ENCODE measurements at regions not wholly inside any gene's neighbourhood (a gene's known extent, or its start where the extent isn't known, plus 50 kb on each side); places are given as distances from the start of the nearest gene placed in this dataset.

DNA sequence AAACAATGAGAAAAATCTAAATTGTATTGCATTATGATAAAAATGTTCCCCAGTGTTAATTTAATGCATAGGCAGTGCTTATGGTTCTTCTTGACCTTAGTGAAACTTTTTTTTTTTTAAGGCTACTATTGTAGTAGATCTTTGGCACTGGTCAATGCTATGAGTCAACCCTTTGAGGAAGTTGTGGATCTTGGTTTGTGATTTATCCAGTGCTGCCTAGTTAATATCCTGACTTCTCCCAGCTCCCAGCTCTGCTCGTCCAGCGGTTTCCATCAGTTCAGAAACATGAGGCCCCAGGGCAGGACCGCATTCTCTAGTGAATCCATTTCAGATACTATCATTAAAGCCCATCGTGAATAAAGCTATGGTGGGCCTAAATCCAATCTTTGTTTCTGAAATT is 364.5 kb upstream of the JARID2 start:
- TF ChIP-seq, protein P1, sequence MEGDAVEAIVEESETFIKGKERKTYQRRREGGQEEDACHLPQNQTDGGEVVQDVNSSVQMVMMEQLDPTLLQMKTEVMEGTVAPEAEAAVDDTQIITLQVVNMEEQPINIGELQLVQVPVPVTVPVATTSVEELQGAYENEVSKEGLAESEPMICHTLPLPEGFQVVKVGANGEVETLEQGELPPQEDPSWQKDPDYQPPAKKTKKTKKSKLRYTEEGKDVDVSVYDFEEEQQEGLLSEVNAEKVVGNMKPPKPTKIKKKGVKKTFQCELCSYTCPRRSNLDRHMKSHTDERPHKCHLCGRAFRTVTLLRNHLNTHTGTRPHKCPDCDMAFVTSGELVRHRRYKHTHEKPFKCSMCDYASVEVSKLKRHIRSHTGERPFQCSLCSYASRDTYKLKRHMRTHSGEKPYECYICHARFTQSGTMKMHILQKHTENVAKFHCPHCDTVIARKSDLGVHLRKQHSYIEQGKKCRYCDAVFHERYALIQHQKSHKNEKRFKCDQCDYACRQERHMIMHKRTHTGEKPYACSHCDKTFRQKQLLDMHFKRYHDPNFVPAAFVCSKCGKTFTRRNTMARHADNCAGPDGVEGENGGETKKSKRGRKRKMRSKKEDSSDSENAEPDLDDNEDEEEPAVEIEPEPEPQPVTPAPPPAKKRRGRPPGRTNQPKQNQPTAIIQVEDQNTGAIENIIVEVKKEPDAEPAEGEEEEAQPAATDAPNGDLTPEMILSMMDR (conservative IDR thresholded peaks at IDR 0.05) = no peak
- TF ChIP-seq EZH2 (IDR thresholded peaks at IDR 0.05; ENCODE audit: low read depth) = no peak
- Histone ChIP-seq H3K9me2 (ENCODE audit: insufficient read depth) (no peaks in the 10 kb centered on the region; the same call in none of the 2 replicates), H3K79me2 (ENCODE audit: low read depth) (no peaks in the 10 kb centered on the region), H3F3A (ENCODE audit: insufficient read depth, low read depth) (peaks cover 11% of the 10 kb centered on the region), H3K9me3 (ENCODE audit: insufficient read depth, low read depth) (no peaks in the 10 kb centered on the region), H3K4me3 (no peak overlapping the region), H3K4me2 (peak overlapping the region; percentile 4; the same call in 1 of the 2 replicates), H3K27ac (no peak overlapping the region), H3K27me3 (ENCODE audit: insufficient read depth, low read depth) (no peaks in the 10 kb centered on the region), H4K20me1 (ENCODE audit: insufficient read depth) (no peaks in the 10 kb centered on the region), H3K36me3 (ENCODE audit: low read depth) (no peaks in the 10 kb centered on the region), H2AFZ (no peak overlapping the region), H3K4me1 (replicated peaks; ENCODE audit: insufficient read depth) (peaks cover 48% of the 10 kb centered on the region)
- intact Hi-C loops (cut with micrococcal nuclease; ENCODE audit: unreplicated experiment) = loop anchor here (5.0 to 10.0 kb wide), 4 partner anchors 104 to 563 kb away; partner anchors contain the start of gene JARID2
- no TSS peak for BruUV-seq (replicated peaks)
- POLR2A ChIA-PET (ENCODE audit: unreplicated experiment) = no interaction called here
- DNase-seq = peak; percentile 47 to 78
- CTCF ChIA-PET = no interaction called here

DNA sequence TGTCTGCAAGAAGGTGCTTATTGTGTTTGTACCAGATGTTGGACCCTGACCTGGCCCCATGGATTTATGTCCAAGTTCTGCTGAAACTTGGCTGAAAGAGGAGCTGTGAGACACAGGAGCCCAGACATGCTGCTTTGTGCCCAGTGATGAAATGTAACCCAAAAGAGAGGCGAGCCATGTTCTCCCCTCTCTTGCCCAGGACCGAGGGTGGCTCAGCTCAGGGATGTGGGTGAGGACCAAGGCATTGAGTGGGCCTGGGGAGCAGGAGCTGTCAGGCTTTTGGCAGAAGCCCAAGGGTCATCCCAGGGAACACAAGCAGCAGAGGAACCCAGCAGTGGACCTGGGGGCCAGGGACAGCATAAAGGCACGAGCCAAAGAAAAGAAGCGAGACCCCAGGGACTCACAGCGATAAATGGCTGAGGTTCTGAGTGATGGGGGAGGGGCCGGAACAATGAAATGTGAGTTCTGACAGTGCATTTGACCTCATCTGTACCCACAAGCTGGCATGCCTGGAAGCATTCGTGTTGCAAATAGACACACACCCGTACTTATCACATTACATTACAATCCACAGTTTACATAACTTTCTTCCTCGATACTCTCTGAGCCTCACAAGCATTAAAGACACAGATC is 363.4 kb upstream of the JARID2 start:
- BruUV-seq (replicated peaks) = no TSS peak
- Histone ChIP-seq H3K9me2 (ENCODE audit: insufficient read depth) (no peaks in the 10 kb centered on the region; the same call in 1 of the 2 replicates), H3F3A (ENCODE audit: insufficient read depth, low read depth) (peaks cover 11% of the 10 kb centered on the region), H3K4me1 (replicated peaks; ENCODE audit: insufficient read depth) (peaks cover 38% of the 10 kb centered on the region), H3K36me3 (ENCODE audit: low read depth) (no peaks in the 10 kb centered on the region), H3K27ac (0 out of 2 replicates have a peak overlapping the region, but pooled peaks have one; percentile 19), H3K79me2 (ENCODE audit: low read depth) (no peaks in the 10 kb centered on the region), H3K9me3 (ENCODE audit: insufficient read depth, low read depth) (no peaks in the 10 kb centered on the region), H3K27me3 (ENCODE audit: insufficient read depth, low read depth) (no peaks in the 10 kb centered on the region), H3K4me2 (peak overlapping the region; percentile 34), H2AFZ (no peak overlapping the region), H4K20me1 (ENCODE audit: insufficient read depth) (no peaks in the 10 kb centered on the region), H3K4me3 (no peak overlapping the region)
- peak; percentile 40 to 47 for DNase-seq
- CTCF ChIA-PET = no interaction called here
- POLR2A ChIA-PET (ENCODE audit: unreplicated experiment) = no interaction called here
- intact Hi-C loops (cut with micrococcal nuclease; ENCODE audit: unreplicated experiment) = loop anchor here (5.0 to 10.0 kb wide), 4 partner anchors 105 to 562 kb away; partner anchors contain the start of gene JARID2
- TF ChIP-seq, protein P1 (conservative IDR thresholded peaks at IDR 0.05) = no peak
- no peak for TF ChIP-seq EZH2 (IDR thresholded peaks at IDR 0.05; ENCODE audit: low read depth)

DNA sequence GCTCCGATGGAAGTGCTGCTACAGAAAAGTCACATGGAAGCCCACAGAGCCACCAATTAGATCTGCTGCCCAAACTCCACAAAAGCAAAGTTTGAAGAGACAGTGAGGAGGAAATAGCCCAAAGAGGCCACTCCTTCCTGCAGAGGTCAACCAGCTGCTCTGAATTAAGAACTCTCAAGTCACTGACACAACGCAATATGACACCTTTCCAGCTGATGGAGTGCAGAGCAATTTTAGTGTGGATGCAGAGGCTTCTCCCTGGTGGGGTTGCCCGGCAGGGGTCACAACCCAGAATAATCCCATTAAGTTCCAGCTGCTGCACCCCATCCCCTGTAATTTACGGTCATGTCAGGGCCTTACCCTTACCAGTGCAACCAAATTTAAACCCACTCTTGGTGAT is 361.9 kb upstream of the JARID2 start:
- Histone ChIP-seq H3F3A (ENCODE audit: insufficient read depth, low read depth) (peaks cover 11% of the 10 kb centered on the region; the same call in 1 of the 2 replicates), H3K9me3 (ENCODE audit: insufficient read depth, low read depth) (no peaks in the 10 kb centered on the region), H3K4me1 (replicated peaks; ENCODE audit: insufficient read depth) (peaks cover 34% of the 10 kb centered on the region), H2AFZ (no peak overlapping the region), H3K9me2 (ENCODE audit: insufficient read depth) (no peaks in the 10 kb centered on the region; the same call in 1 of the 2 replicates), H3K27me3 (ENCODE audit: insufficient read depth, low read depth) (no peaks in the 10 kb centered on the region), H3K79me2 (ENCODE audit: low read depth) (no peaks in the 10 kb centered on the region), H3K4me3 (no peak overlapping the region), H3K27ac (no peak overlapping the region), H3K4me2 (no peak overlapping the region), H4K20me1 (ENCODE audit: insufficient read depth) (no peaks in the 10 kb centered on the region), H3K36me3 (ENCODE audit: low read depth) (no peaks in the 10 kb centered on the region)
- ChIA-PET POLR2A (ENCODE audit: unreplicated experiment) (interaction anchor here (0.7 kb wide), 1 partner anchor 157 kb away, joined by 13 read pairs; no protein-coding TSS in a partner anchor), CTCF (interaction anchor here (0.6 kb wide), 1 partner anchor 114 kb away, joined by 3 read pairs; no protein-coding TSS in a partner anchor)
- intact Hi-C loops (cut with micrococcal nuclease; ENCODE audit: unreplicated experiment) = loop anchor here (5.0 to 10.0 kb wide), 4 partner anchors 107 to 561 kb away; partner anchors contain the start of gene JARID2
- no TSS peak for BruUV-seq (replicated peaks)
- TF ChIP-seq EZH2 (IDR thresholded peaks at IDR 0.05; ENCODE audit: low read depth) = no peak
- TF ChIP-seq, protein P1 (conservative IDR thresholded peaks at IDR 0.05) = no peak
- DNase-seq = no peak
